ENCODE measurements at regions not wholly inside any gene's neighbourhood (a gene's known extent, or its start where the extent isn't known, plus 50 kb on each side); places are given as distances from the start of the nearest gene placed in this dataset.

GRCh38 chr3:73950865-73951558 lies 326.3 kb upstream of the PDZRN3 start:
- H3K4me1 ChIP-seq, result no peaks in the 10 kb centered on the region
- no peaks in the 10 kb centered on the region for H3K9me3 ChIP-seq
- no peak overlapping the region for H3K4me3 ChIP-seq
- H3K27ac ChIP-seq, result no peak overlapping the region
- TF ChIP-seq TP53 (CRISPR knock-in tag; IDR thresholded peaks at IDR 0.05), result no peak
- TF ChIP-seq RNF2 (IDR thresholded peaks at IDR 0.05; ENCODE audit: borderline replicate concordance, low read depth), result no peak
- TF ChIP-seq MAFK (IDR thresholded peaks at IDR 0.05; ENCODE audit: partially characterized antibody), result no peak
- no peak for TF ChIP-seq RCOR1 (IDR thresholded peaks at IDR 0.05; ENCODE audit: low read depth, low read length)
- TF ChIP-seq ZNF302 (CRISPR knock-in tag; IDR thresholded peaks at IDR 0.05), result no peak
- no peak for TF ChIP-seq JUN (IDR thresholded peaks at IDR 0.05)
- no peak for TF ChIP-seq SMC3 (IDR thresholded peaks at IDR 0.05)
- no peak for TF ChIP-seq RAD21 (conservative IDR thresholded peaks at IDR 0.05 in 1 of 2, IDR thresholded peaks at IDR 0.05 in 1 of 2)
- TF ChIP-seq GATA3 (IDR thresholded peaks at IDR 0.05; ENCODE audit: borderline replicate concordance), result no peak
- TF ChIP-seq, protein P1, sequence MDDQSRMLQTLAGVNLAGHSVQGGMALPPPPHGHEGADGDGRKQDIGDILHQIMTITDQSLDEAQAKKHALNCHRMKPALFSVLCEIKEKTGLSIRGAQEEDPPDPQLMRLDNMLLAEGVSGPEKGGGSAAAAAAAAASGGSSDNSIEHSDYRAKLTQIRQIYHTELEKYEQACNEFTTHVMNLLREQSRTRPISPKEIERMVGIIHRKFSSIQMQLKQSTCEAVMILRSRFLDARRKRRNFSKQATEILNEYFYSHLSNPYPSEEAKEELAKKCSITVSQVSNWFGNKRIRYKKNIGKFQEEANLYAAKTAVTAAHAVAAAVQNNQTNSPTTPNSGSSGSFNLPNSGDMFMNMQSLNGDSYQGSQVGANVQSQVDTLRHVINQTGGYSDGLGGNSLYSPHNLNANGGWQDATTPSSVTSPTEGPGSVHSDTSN (IDR thresholded peaks at IDR 0.05), result no peak
- TF ChIP-seq, protein P2, sequence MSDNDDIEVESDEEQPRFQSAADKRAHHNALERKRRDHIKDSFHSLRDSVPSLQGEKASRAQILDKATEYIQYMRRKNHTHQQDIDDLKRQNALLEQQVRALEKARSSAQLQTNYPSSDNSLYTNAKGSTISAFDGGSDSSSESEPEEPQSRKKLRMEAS (IDR thresholded peaks at IDR 0.05), result no peak
- TF ChIP-seq, protein P3, sequence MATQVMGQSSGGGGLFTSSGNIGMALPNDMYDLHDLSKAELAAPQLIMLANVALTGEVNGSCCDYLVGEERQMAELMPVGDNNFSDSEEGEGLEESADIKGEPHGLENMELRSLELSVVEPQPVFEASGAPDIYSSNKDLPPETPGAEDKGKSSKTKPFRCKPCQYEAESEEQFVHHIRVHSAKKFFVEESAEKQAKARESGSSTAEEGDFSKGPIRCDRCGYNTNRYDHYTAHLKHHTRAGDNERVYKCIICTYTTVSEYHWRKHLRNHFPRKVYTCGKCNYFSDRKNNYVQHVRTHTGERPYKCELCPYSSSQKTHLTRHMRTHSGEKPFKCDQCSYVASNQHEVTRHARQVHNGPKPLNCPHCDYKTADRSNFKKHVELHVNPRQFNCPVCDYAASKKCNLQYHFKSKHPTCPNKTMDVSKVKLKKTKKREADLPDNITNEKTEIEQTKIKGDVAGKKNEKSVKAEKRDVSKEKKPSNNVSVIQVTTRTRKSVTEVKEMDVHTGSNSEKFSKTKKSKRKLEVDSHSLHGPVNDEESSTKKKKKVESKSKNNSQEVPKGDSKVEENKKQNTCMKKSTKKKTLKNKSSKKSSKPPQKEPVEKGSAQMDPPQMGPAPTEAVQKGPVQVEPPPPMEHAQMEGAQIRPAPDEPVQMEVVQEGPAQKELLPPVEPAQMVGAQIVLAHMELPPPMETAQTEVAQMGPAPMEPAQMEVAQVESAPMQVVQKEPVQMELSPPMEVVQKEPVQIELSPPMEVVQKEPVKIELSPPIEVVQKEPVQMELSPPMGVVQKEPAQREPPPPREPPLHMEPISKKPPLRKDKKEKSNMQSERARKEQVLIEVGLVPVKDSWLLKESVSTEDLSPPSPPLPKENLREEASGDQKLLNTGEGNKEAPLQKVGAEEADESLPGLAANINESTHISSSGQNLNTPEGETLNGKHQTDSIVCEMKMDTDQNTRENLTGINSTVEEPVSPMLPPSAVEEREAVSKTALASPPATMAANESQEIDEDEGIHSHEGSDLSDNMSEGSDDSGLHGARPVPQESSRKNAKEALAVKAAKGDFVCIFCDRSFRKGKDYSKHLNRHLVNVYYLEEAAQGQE (IDR thresholded peaks at IDR 0.05), result no peak
- TF ChIP-seq MAZ (IDR thresholded peaks at IDR 0.05; ENCODE audit: borderline replicate concordance, low read depth, low read length), result no peak
- TF ChIP-seq HOXA7 (CRISPR knock-in tag; IDR thresholded peaks at IDR 0.05), result no peak
- TF ChIP-seq TFCP2L1 (CRISPR knock-in tag; IDR thresholded peaks at IDR 0.05), result no peak
- TF ChIP-seq EHF (CRISPR knock-in tag; IDR thresholded peaks at IDR 0.05), result no peak
- no peak for TF ChIP-seq JUNB (IDR thresholded peaks at IDR 0.05)
- no peak for TF ChIP-seq ZSCAN20 (CRISPR knock-in tag; IDR thresholded peaks at IDR 0.05)
- no peak for TF ChIP-seq NFE2L2 (conservative IDR thresholded peaks at IDR 0.05; ENCODE audit: low read length)
- no peak for TF ChIP-seq ESRRA (IDR thresholded peaks at IDR 0.05; ENCODE audit: borderline replicate concordance, low read length)
- ATAC-seq (no peak), FAIRE-seq (no peak), DNase-seq (ENCODE audit: low read depth in 1 of 2, low spot score in 1 of 2) (no peak)
- ChIA-PET CTCF (no interaction called here), POLR2A (no interaction called here)
- H3K4me2 ChIP-seq, result no peak overlapping the region
- WGBS (ENCODE audit: missing lambda C conversion rate), result 2% methylated on average over 3 of the region's 4 CpGs

- ATAC-seq (no peak), DNase-seq (ENCODE audit: low read depth in 1 of 2, low spot score in 1 of 2) (no peak), FAIRE-seq (no peak)
- no peaks in the 10 kb centered on the region; the same call in 2 of the 3 replicates for H3K9me3 ChIP-seq
- no peaks in the 10 kb centered on the region for H3K4me1 ChIP-seq
- no peak overlapping the region for H3K27ac ChIP-seq
- ChIA-PET POLR2A (no interaction called here), CTCF (no interaction called here)
- no peak overlapping the region for H3K4me2 ChIP-seq
- WGBS (ENCODE audit: missing lambda C conversion rate), result 6% methylated on average over 4 of the region's 4 CpGs
- no peak overlapping the region for H3K4me3 ChIP-seq
- TF ChIP-seq USF2 (IDR thresholded peaks at IDR 0.05), result peak; percentile 10; the same call in 1 of the 2 replicates
- no peak for TF ChIP-seq ZSCAN20 (CRISPR knock-in tag; IDR thresholded peaks at IDR 0.05)
Observed at GRCh38 chr3:73945541-73945940, 320.8 kb upstream of the PDZRN3 start.
